Vagina (tissue), 2 donors: ENCODE measurements at regions not wholly inside any gene's neighbourhood (a gene's known extent, or its start where the extent isn't known, plus 50 kb on each side); places are given as distances from the start of the nearest gene placed in this dataset.

Source experiments
- POLR2AphosphoS5 ChIP-seq, 2 donors: sonication (generic); formaldehyde crosslinking; IDR thresholded peaks; one replicate each; pipeline ENCODE4 v1.9.0; 2017; ENCODE audit warnings: antibody characterized with exemption in 2 of 2, mild to moderate bottlenecking in 2 of 2, low read depth in 1 of 2; ENCODE audit not compliant: insufficient read depth in 1 of 2
- TF ChIP-seq, protein P1 (sequence below), 3 experiments: fragments of 450-650 bp in 2 of 3; fragments of 200-600 bp in 1 of 3; sonication (generic) in 1 of 3; IDR thresholded peaks; one replicate each; pipeline ENCODE4 v1.5.1; 2017 to 2019; ENCODE audit warnings: antibody characterized with exemption in 3 of 3, mild to moderate bottlenecking in 2 of 3, moderate library complexity in 2 of 3

DNA sequence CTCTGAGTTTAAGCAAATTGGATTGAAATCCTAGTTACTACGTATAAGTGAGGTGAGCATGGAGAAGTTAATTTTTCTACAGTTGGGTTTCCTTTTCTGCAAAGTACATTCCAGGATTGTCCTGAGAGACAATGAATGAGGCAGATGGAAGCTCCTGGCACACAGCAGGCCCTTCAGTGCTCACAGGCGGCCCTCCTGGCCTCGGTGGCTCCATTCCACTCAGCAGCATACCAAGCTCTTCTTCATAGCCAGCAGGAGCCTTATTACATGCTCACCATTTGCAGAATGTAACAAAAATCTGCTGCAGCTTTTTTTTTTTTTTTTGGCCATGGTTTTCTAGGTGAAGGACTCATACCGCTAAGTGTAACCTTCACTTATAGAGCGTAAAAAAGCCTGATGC lies 113.2 kb upstream of the FAM9B start:
- TF ChIP-seq, protein P1, sequence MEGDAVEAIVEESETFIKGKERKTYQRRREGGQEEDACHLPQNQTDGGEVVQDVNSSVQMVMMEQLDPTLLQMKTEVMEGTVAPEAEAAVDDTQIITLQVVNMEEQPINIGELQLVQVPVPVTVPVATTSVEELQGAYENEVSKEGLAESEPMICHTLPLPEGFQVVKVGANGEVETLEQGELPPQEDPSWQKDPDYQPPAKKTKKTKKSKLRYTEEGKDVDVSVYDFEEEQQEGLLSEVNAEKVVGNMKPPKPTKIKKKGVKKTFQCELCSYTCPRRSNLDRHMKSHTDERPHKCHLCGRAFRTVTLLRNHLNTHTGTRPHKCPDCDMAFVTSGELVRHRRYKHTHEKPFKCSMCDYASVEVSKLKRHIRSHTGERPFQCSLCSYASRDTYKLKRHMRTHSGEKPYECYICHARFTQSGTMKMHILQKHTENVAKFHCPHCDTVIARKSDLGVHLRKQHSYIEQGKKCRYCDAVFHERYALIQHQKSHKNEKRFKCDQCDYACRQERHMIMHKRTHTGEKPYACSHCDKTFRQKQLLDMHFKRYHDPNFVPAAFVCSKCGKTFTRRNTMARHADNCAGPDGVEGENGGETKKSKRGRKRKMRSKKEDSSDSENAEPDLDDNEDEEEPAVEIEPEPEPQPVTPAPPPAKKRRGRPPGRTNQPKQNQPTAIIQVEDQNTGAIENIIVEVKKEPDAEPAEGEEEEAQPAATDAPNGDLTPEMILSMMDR (IDR thresholded peaks at IDR 0.05) = no peak
- TF ChIP-seq POLR2AphosphoS5 (IDR thresholded peaks at IDR 0.05; ENCODE audit: insufficient read depth in 1 of 2, low read depth in 1 of 2) = no peak
